Caco-2 (cell line): ENCODE measurements at regions not wholly inside any gene's neighbourhood (a gene's known extent, or its start where the extent isn't known, plus 50 kb on each side); places are given as distances from the start of the nearest gene placed in this dataset.

Experiments
- BruUV-seq: library from RNA; stranded (reverse); fragments of 400-500 nt; replicated peaks from 2 replicates; lab custom pipeline; 2021; lab: Mats Ljungman, UMichigan
- CTCF ChIA-PET: fragments of 300-600 bp; sonication (Branson Sonifier 250); formaldehyde crosslinking; loops from one replicate; lab custom pipeline; 2022; ENCODE audit warnings: antibody characterized with exemption; lab: Charles Lee
- POLR2A ChIA-PET: fragments of 300-600 bp; sonication (Branson Sonifier 250); formaldehyde crosslinking; loops from one replicate; lab custom pipeline; 2022; ENCODE audit warnings: antibody characterized with exemption; lab: Charles Lee
- DNase-seq, 2 experiments: peaks; one replicate each; pipeline versions ENCODE4 v3.0.0 to v3.0.0-alpha.2; 2020 to 2022
- H3K27me3 ChIP-seq: replicated peaks from 2 replicates; pipeline ENCODE4 v1.6.0; 2011; ENCODE audit warnings: low read length; ENCODE audit not compliant: control insufficient read depth, insufficient read depth
- H3K36me3 ChIP-seq: 2 replicates; pipeline ENCODE4 v1.5.1; 2011; ENCODE audit warnings: low read length; ENCODE audit not compliant: control insufficient read depth, insufficient read depth
- H3K4me1 ChIP-seq: fragments of 250-450 bp; sonication (Bioruptor Pico); 2 replicates; pipeline ENCODE4 v1.5.1; 2020; ENCODE audit warnings: mild to moderate bottlenecking
- H3K4me3 ChIP-seq: 2 replicates; pipeline ENCODE4 v1.5.1; 2011; ENCODE audit warnings: low read depth, mild to moderate bottlenecking, control low read depth, low read length
- H3K9me3 ChIP-seq: fragments of 250-450 bp; sonication (Bioruptor Pico); 2 replicates; pipeline ENCODE4 v1.5.1; 2020; ENCODE audit warnings: mild to moderate bottlenecking, moderate library complexity
- H3K27ac Mint-ChIP-seq: one replicate; pipeline ENCODE4 v1.8.0; 2022; ENCODE audit warnings: mixed read lengths; ENCODE audit not compliant: unreplicated experiment
- H3K27me3 Mint-ChIP-seq: one replicate; pipeline ENCODE4 v1.8.0; 2022; ENCODE audit warnings: mixed read lengths; ENCODE audit not compliant: insufficient read depth, unreplicated experiment
- H3K36me3 Mint-ChIP-seq: one replicate; pipeline ENCODE4 v1.8.0; 2022; ENCODE audit warnings: mild to moderate bottlenecking, mixed read lengths; ENCODE audit not compliant: insufficient read depth, unreplicated experiment
- H3K4me1 Mint-ChIP-seq: one replicate; pipeline ENCODE4 v1.8.0; 2022; ENCODE audit warnings: low read depth, mixed read lengths; ENCODE audit not compliant: unreplicated experiment
- H3K4me3 Mint-ChIP-seq: one replicate; pipeline ENCODE4 v1.8.0; 2022; ENCODE audit warnings: mild to moderate bottlenecking, moderate library complexity, mixed read lengths; ENCODE audit not compliant: unreplicated experiment
- H3K9me3 Mint-ChIP-seq: one replicate; pipeline ENCODE4 v1.8.0; 2022; ENCODE audit warnings: mixed read lengths; ENCODE audit not compliant: unreplicated experiment
- CTCF ChIP-seq, 2 experiments: fragments of 200-600 bp in 1 of 2; IDR thresholded peaks; 1 replicate in 1 of 2; 2 replicates in 1 of 2; pipeline versions ENCODE4 v1.5.1 to v1.8.0; 2011 to 2022; ENCODE audit warnings: antibody characterized with exemption in 1 of 2, control low read depth in 1 of 2, inconsistent platforms in 1 of 2, low read depth in 1 of 2, low read length in 1 of 2, mild to moderate bottlenecking in 1 of 2, moderate library complexity in 1 of 2; ENCODE audit not compliant: insufficient read depth in 1 of 2, severe bottlenecking in 1 of 2, unreplicated experiment in 1 of 2
- intact Hi-C: fragments of 100-400 bp; cut with micrococcal nuclease; formaldehyde crosslinking; loops from one replicate; pipeline ENCODE4 v1.10.0; 2022; ENCODE audit not compliant: unreplicated experiment

- no peak for TF ChIP-seq CTCF (IDR thresholded peaks at IDR 0.05; ENCODE audit: insufficient read depth in 1 of 2, low read depth in 1 of 2, low read length in 1 of 2, severe bottlenecking in 1 of 2, unreplicated experiment in 1 of 2)
Observed at GRCh38 chr2:48885841-48886240, 130.3 kb upstream of the LHCGR start.

GRCh38 chr2:48883661-48884060, 128.1 kb upstream of the LHCGR start:
- H3K4me3 ChIP-seq, result no peak overlapping the region
- Mint-ChIP-seq H3K4me3 (no peak overlapping the region), H3K27me3 (peaks cover 9% of the 10 kb centered on the region), H3K4me1 (no peaks in the 10 kb centered on the region), H3K9me3 (peaks cover 9% of the 10 kb centered on the region), H3K36me3 (no peaks in the 10 kb centered on the region), H3K27ac (no peak overlapping the region)
- POLR2A ChIA-PET, result no interaction called here
- H3K36me3 ChIP-seq, result no peaks in the 10 kb centered on the region
- no peaks in the 10 kb centered on the region for H3K9me3 ChIP-seq
- no peaks in the 10 kb centered on the region for H3K4me1 ChIP-seq
- no peaks in the 10 kb centered on the region for H3K27me3 ChIP-seq
- CTCF ChIA-PET, result no interaction called here
- no peak for TF ChIP-seq CTCF (IDR thresholded peaks at IDR 0.05; ENCODE audit: insufficient read depth in 1 of 2, low read depth in 1 of 2, low read length in 1 of 2, severe bottlenecking in 1 of 2, unreplicated experiment in 1 of 2)
- no peak for DNase-seq
- no TSS peak for BruUV-seq
- intact Hi-C loops, result no loop called here

More at GRCh38 chr2:48885841-48886240, 130.3 kb upstream of the LHCGR start:
- POLR2A ChIA-PET, result no interaction called here
- no peaks in the 10 kb centered on the region for H3K4me1 Mint-ChIP-seq
- BruUV-seq, result no TSS peak
- DNase-seq, result no peak
- Histone ChIP-seq H3K4me3 (no peak overlapping the region), H3K36me3 (no peaks in the 10 kb centered on the region), H3K4me1 (no peaks in the 10 kb centered on the region), H3K27me3 (0 out of 2 replicates have a peak, but pooled peaks cover 2% of the 10 kb centered on the region), H3K9me3 (no peaks in the 10 kb centered on the region)
- no peak overlapping the region for H3K4me3 Mint-ChIP-seq
- peaks cover 9% of the 10 kb centered on the region for H3K27me3 Mint-ChIP-seq
- intact Hi-C loops, result no loop called here
- H3K9me3 Mint-ChIP-seq, result peaks cover 9% of the 10 kb centered on the region
- H3K36me3 Mint-ChIP-seq, result no peaks in the 10 kb centered on the region
- CTCF ChIA-PET, result no interaction called here
- H3K27ac Mint-ChIP-seq, result no peak overlapping the region

- H3K4me1 ChIP-seq, result no peaks in the 10 kb centered on the region
- Mint-ChIP-seq H3K4me3 (no peak overlapping the region), H3K27ac (no peak overlapping the region), H3K9me3 (no peaks in the 10 kb centered on the region), H3K36me3 (no peaks in the 10 kb centered on the region), H3K4me1 (no peaks in the 10 kb centered on the region), H3K27me3 (peaks cover 5% of the 10 kb centered on the region)
- CTCF ChIA-PET, result no interaction called here
- H3K36me3 ChIP-seq, result no peaks in the 10 kb centered on the region
- DNase-seq, result no peak
- TF ChIP-seq CTCF (IDR thresholded peaks at IDR 0.05; ENCODE audit: insufficient read depth in 1 of 2, low read depth in 1 of 2, low read length in 1 of 2, severe bottlenecking in 1 of 2, unreplicated experiment in 1 of 2), result no peak
- H3K4me3 ChIP-seq, result no peak overlapping the region
- POLR2A ChIA-PET, result no interaction called here
- no TSS peak for BruUV-seq
- H3K9me3 ChIP-seq, result no peaks in the 10 kb centered on the region
- intact Hi-C loops, result no loop called here
- no peaks in the 10 kb centered on the region; the same call in 1 of the 2 replicates for H3K27me3 ChIP-seq
Observed at GRCh38 chr2:48874282-48874681, 118.8 kb upstream of the LHCGR start.
